NK-92 (cell line): ENCODE measurements at regions not wholly inside any gene's neighbourhood (a gene's known extent, or its start where the extent isn't known, plus 50 kb on each side); places are given as distances from the start of the nearest gene placed in this dataset.

Experiments
- DNase-seq: peaks from one replicate; lab custom pipeline; 2025; ENCODE audit not compliant: unreplicated experiment; lab: John Stamatoyannopoulos, UW

- no peak for DNase-seq
Measured at GRCh38 chr6:14707276-14707675, 538.6 kb upstream of the JARID2 start.

GRCh38 chr6:14707971-14708465, 537.9 kb upstream of the JARID2 start:
- DNase-seq, result no peak

- no peak for DNase-seq
Measured at GRCh38 chr6:14709066-14709670, 536.7 kb upstream of the JARID2 start.

GRCh38 chr6:14709900-14710299, 536.0 kb upstream of the JARID2 start:
- no peak for DNase-seq

GRCh38 chr6:14710421-14710820, 535.4 kb upstream of the JARID2 start:
- no peak for DNase-seq

- DNase-seq, result no peak
Measured at GRCh38 chr6:14711056-14711703, 534.7 kb upstream of the JARID2 start.

- DNase-seq, result no peak
Measured at GRCh38 chr6:14711704-14712379, 534.0 kb upstream of the JARID2 start.

GRCh38 chr6:14713008-14713960, 532.6 kb upstream of the JARID2 start:
- DNase-seq, result no peak

- no peak for DNase-seq
Measured at GRCh38 chr6:14713966-14714631, 531.8 kb upstream of the JARID2 start.

GRCh38 chr6:14715076-14715475, 530.8 kb upstream of the JARID2 start:
- no peak for DNase-seq

GRCh38 chr6:14716499-14717146, 529.2 kb upstream of the JARID2 start:
- no peak for DNase-seq

GRCh38 chr6:14717307-14717706, 528.6 kb upstream of the JARID2 start:
- no peak for DNase-seq

- no peak for DNase-seq
Measured at GRCh38 chr6:14718861-14719260, 527.0 kb upstream of the JARID2 start.

- no peak for DNase-seq
Measured at GRCh38 chr6:14719270-14719669, 526.6 kb upstream of the JARID2 start.

- DNase-seq, result no peak
Measured at GRCh38 chr6:14720411-14721102, 525.3 kb upstream of the JARID2 start.

GRCh38 chr6:14721103-14721758, 524.6 kb upstream of the JARID2 start:
- DNase-seq, result no peak

- no peak for DNase-seq
Measured at GRCh38 chr6:14722001-14722562, 523.8 kb upstream of the JARID2 start.

GRCh38 chr6:14722704-14723103, 523.2 kb upstream of the JARID2 start:
- no peak for DNase-seq
